CD14-positive monocyte (primary cell): ENCODE measurements at regions not wholly inside any gene's neighbourhood (a gene's known extent, or its start where the extent isn't known, plus 50 kb on each side); places are given as distances from the start of the nearest gene placed in this dataset.

Source experiments
- DNase-seq, 3 donors: peaks; one replicate each; pipeline ENCODE4 v3.0.0-alpha.2; 2011 to 2022
- H2AFZ ChIP-seq: 2 replicates; pipeline ENCODE4 v1.6.0; 2012; ENCODE audit warnings: mild to moderate bottlenecking, low read depth, low read length, inconsistent platforms; ENCODE audit not compliant: insufficient read depth, poor library complexity, severe bottlenecking
- H3K27ac ChIP-seq, 2 donors: 1 replicate in 1 of 2; 2 replicates in 1 of 2; pipeline ENCODE4 v1.5.1; 2012 to 2013; ENCODE audit warnings: low read length in 2 of 2, control low read depth in 1 of 2, inconsistent platforms in 1 of 2, low read depth in 1 of 2, mild to moderate bottlenecking in 1 of 2
- H3K27me3 ChIP-seq, 2 donors: one replicate each; pipeline versions ENCODE4 v1.6.0 to v1.6.1; 2011 to 2013; ENCODE audit warnings: low read length in 2 of 2; ENCODE audit not compliant: control insufficient read depth in 2 of 2, insufficient read depth in 2 of 2
- H3K36me3 ChIP-seq, 2 donors: replicated peaks in 1 of 2; 1 replicate in 1 of 2; 2 replicates in 1 of 2; pipeline versions ENCODE4 v1.5.1 to v1.6.1; 2012 to 2013; ENCODE audit warnings: low read length in 2 of 2, control low read depth in 1 of 2, inconsistent platforms in 1 of 2, mild to moderate bottlenecking in 1 of 2; ENCODE audit not compliant: insufficient read depth in 2 of 2, control insufficient read depth in 1 of 2
- H3K4me1 ChIP-seq, 2 donors: 1 replicate in 1 of 2; 2 replicates in 1 of 2; pipeline versions ENCODE4 v1.5.1 to v1.6.1; 2012 to 2013; ENCODE audit warnings: low read length in 2 of 2, control low read depth in 1 of 2, inconsistent platforms in 1 of 2, mild to moderate bottlenecking in 1 of 2, moderate library complexity in 1 of 2; ENCODE audit not compliant: insufficient read depth in 2 of 2, control insufficient read depth in 1 of 2
- H3K4me2 ChIP-seq: replicated peaks from 2 replicates; pipeline ENCODE3; 2012; ENCODE audit warnings: low read length, moderate library complexity, mild to moderate bottlenecking; ENCODE audit not compliant: poor library complexity, severe bottlenecking; ENCODE audit errors: extremely low read depth
- H3K4me3 ChIP-seq, 3 experiments: fragments of 200-600 bp in 1 of 3; sonication (generic) in 1 of 3; replicated peaks in 1 of 3; 1 replicate in 2 of 3; 2 replicates in 1 of 3; pipeline ENCODE4 v1.5.1; 2011 to 2013; ENCODE audit warnings: low read length in 3 of 3, mild to moderate bottlenecking in 3 of 3, control low read depth in 2 of 3, low read depth in 2 of 3, inconsistent platforms in 1 of 3, moderate library complexity in 1 of 3
- H3K79me2 ChIP-seq: 2 replicates; pipeline ENCODE4 v1.6.0; 2012; ENCODE audit warnings: mild to moderate bottlenecking, control low read depth, inconsistent platforms, low read length, moderate library complexity; ENCODE audit not compliant: insufficient read depth
- H3K9ac ChIP-seq: 2 replicates; pipeline ENCODE4 v1.6.0; 2017; ENCODE audit warnings: low read length, mild to moderate bottlenecking; ENCODE audit not compliant: insufficient read depth, poor library complexity, severe bottlenecking
- H3K9me3 ChIP-seq, 2 donors: replicated peaks in 1 of 2; 1 replicate in 1 of 2; 2 replicates in 1 of 2; pipeline versions ENCODE4 v1.5.1 to v1.6.1; 2012 to 2013; ENCODE audit warnings: low read length in 2 of 2, control low read depth in 1 of 2; ENCODE audit not compliant: control insufficient read depth in 1 of 2, insufficient read depth in 1 of 2
- H4K20me1 ChIP-seq: 2 replicates; pipeline ENCODE4 v1.6.0; 2012; ENCODE audit warnings: mild to moderate bottlenecking, low read length, control low read depth, moderate library complexity; ENCODE audit not compliant: insufficient read depth
- H3K27ac Mint-ChIP-seq, 7 donors: one replicate each; pipeline ENCODE4 v1.8.0; 2020; ENCODE audit warnings: mild to moderate bottlenecking in 7 of 7, mixed read lengths in 7 of 7, moderate library complexity in 6 of 7, inconsistent platforms in 2 of 7
- H3K27me3 Mint-ChIP-seq, 3 donors: one replicate each; pipeline ENCODE4 v1.8.0; 2021 to 2022; ENCODE audit warnings: low read depth in 3 of 3, mild to moderate bottlenecking in 3 of 3, mixed read lengths in 3 of 3, moderate library complexity in 3 of 3, inconsistent platforms in 1 of 3
- H3K36me3 Mint-ChIP-seq, 2 donors: one replicate each; pipeline ENCODE4 v1.8.0; 2020; ENCODE audit warnings: mixed read lengths in 2 of 2, inconsistent platforms in 1 of 2, mild to moderate bottlenecking in 1 of 2
- H3K4me1 Mint-ChIP-seq: one replicate; pipeline ENCODE4 v1.8.0; 2020; ENCODE audit warnings: mild to moderate bottlenecking, mixed read lengths
- H3K4me3 Mint-ChIP-seq, 2 donors: one replicate each; pipeline ENCODE4 v1.8.0; 2020; ENCODE audit warnings: mild to moderate bottlenecking in 2 of 2, mixed read lengths in 2 of 2, moderate library complexity in 1 of 2
- H3K9me3 Mint-ChIP-seq, 7 donors: one replicate each; pipeline ENCODE4 v1.8.0; 2020 to 2022; ENCODE audit warnings: mixed read lengths in 7 of 7, mild to moderate bottlenecking in 6 of 7, moderate library complexity in 6 of 7, inconsistent platforms in 2 of 7
- WGBS: methylation state at CpG from one replicate; pipeline ENCODE4 v1.1.5; 2013; ENCODE audit warnings: missing lambda C conversion rate; ENCODE audit not compliant: insufficient coverage; 5-methylcytosine and 5-hydroxymethylcytosine counted together
- intact Hi-C, 2 donors: fragments of 100-400 bp; cut with micrococcal nuclease; formaldehyde crosslinking; loops; one replicate each; pipeline versions ENCODE4 v1.15.0 to v1.15.1; 2023
- TF ChIP-seq, protein P1 (sequence below): fragments of 200-600 bp; IDR thresholded peaks from one replicate; pipeline ENCODE4 v1.8.0; 2022; ENCODE audit warnings: antibody characterized with exemption, mild to moderate bottlenecking

DNA sequence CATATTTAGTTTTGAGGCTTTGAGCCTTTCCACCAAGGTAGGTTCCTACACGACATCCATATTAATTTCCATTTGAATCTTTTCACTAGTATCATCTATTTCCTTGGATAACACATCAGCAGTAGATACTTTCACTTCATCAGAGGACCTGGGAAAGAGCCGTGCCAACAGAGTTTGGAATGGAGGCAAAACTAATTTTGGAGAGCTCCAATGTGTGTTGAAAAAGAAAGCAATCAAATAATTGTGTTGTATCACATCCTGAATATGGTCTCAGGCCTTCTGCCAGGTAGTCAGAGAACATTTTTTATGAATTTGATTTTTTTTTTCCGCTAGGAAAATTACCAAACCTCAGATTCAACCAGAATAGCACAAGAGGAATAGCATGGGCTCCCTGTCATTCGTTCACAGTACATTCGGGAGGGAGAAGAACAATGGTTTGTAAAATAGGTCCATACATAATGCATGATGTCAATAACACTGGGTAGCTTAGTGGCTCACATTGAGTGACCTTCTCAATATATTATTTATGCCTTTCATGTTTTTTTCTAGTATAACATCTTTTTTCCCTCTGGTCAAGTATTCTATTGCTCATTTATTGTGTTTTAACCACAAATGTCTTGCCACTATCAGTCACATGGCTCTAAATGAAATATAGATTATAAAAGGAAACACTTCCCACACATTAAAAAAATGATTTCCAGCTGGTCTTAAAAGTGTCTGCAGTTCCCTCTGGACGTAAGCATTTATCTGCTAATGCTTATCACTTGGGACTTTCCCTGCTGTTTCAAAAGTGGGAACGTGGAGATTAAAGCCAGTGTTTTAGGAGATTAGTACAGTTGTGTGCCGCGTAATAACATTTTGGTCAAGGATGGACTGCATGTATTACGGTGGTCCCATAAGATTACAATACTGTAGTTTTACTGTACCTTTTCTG lies 68.6 kb upstream of the RAPH1 start:
- peaks cover 6 to 17% of the 10 kb centered on the region in 2 donors for H3K27me3 ChIP-seq
- no peak overlapping the region for H3K9ac ChIP-seq
- intact Hi-C loops, result no loop called here
- no peak for DNase-seq
- H3K4me1 Mint-ChIP-seq, result peaks cover 15% of the 10 kb centered on the region
- TF ChIP-seq, protein P1, sequence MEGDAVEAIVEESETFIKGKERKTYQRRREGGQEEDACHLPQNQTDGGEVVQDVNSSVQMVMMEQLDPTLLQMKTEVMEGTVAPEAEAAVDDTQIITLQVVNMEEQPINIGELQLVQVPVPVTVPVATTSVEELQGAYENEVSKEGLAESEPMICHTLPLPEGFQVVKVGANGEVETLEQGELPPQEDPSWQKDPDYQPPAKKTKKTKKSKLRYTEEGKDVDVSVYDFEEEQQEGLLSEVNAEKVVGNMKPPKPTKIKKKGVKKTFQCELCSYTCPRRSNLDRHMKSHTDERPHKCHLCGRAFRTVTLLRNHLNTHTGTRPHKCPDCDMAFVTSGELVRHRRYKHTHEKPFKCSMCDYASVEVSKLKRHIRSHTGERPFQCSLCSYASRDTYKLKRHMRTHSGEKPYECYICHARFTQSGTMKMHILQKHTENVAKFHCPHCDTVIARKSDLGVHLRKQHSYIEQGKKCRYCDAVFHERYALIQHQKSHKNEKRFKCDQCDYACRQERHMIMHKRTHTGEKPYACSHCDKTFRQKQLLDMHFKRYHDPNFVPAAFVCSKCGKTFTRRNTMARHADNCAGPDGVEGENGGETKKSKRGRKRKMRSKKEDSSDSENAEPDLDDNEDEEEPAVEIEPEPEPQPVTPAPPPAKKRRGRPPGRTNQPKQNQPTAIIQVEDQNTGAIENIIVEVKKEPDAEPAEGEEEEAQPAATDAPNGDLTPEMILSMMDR, result no peak
- WGBS, result 100% methylated on average over 3 of the region's 10 CpGs
- no peak overlapping the region for H2AFZ ChIP-seq
- H3K79me2 ChIP-seq, result no peaks in the 10 kb centered on the region
- H3K9me3 Mint-ChIP-seq, result peaks cover 0 to 7% (median 0%) of the 10 kb centered on the region in 7 donors
- H3K36me3 ChIP-seq, result no peaks in the 10 kb centered on the region
- H3K9me3 ChIP-seq, result no peaks in the 10 kb centered on the region
- no peaks in the 10 kb centered on the region for H4K20me1 ChIP-seq
- peaks cover 14 to 34% (median 16%) of the 10 kb centered on the region in 3 donors for H3K27me3 Mint-ChIP-seq
- peak overlapping the region in 1 of 2 donors; percentile 44 for H3K4me3 Mint-ChIP-seq
- no peak overlapping the region for H3K27ac ChIP-seq
- H3K4me2 ChIP-seq, result no peak overlapping the region
- H3K27ac Mint-ChIP-seq, result no peak overlapping the region
- no peak overlapping the region for H3K4me3 ChIP-seq
- peaks cover 2 to 10% of the 10 kb centered on the region in 2 donors for H3K4me1 ChIP-seq
- no peaks in the 10 kb centered on the region for H3K36me3 Mint-ChIP-seq

GRCh38 chr2:203605302-203605701 lies 70.2 kb upstream of the RAPH1 start:
- no peaks in the 10 kb centered on the region for H3K36me3 Mint-ChIP-seq
- Histone ChIP-seq H3K27me3 (peaks cover under 1 to 12% of the 10 kb centered on the region in 2 donors), H3K4me3 (no peak overlapping the region), H3K36me3 (no peaks in the 10 kb centered on the region), H3K4me2 (no peak overlapping the region), H3K4me1 (no peaks in the 10 kb centered on the region), H4K20me1 (no peaks in the 10 kb centered on the region), H3K9ac (no peak overlapping the region), H3K27ac (no peak overlapping the region), H3K79me2 (no peaks in the 10 kb centered on the region), H3K9me3 (no peaks in the 10 kb centered on the region), H2AFZ (no peak overlapping the region)
- H3K4me1 Mint-ChIP-seq, result peaks cover 5% of the 10 kb centered on the region
- H3K4me3 Mint-ChIP-seq, result no peak overlapping the region
- no CpG with 5 or more reads among the region's 1 CpG for WGBS
- peaks cover 14 to 28% (median 14%) of the 10 kb centered on the region in 3 donors for H3K27me3 Mint-ChIP-seq
- peaks cover 0 to 2% (median 0%) of the 10 kb centered on the region in 7 donors for H3K9me3 Mint-ChIP-seq
- no peak for DNase-seq
- TF ChIP-seq, protein P1, result no peak
- intact Hi-C loops, result no loop called here
- H3K27ac Mint-ChIP-seq, result no peak overlapping the region
